H9 (cell line): ENCODE measurements at regions not wholly inside any gene's neighbourhood (a gene's known extent, or its start where the extent isn't known, plus 50 kb on each side); places are given as distances from the start of the nearest gene placed in this dataset.

Experiments
- DNase-seq: peaks from one replicate; pipeline ENCODE4 v3.0.0-alpha.2; 2017
- H2AFZ ChIP-seq: one replicate; pipeline ENCODE4 v1.6.1; 2013; ENCODE audit warnings: mild to moderate bottlenecking, low read length, control low read depth, moderate library complexity
- H2AK5ac ChIP-seq: 2 replicates; pipeline ENCODE4 v1.6.1; 2013; ENCODE audit warnings: low read length, control low read depth, mixed read lengths; ENCODE audit not compliant: insufficient read length
- H2BK120ac ChIP-seq: one replicate; pipeline ENCODE4 v1.6.1; 2013; ENCODE audit warnings: low read depth, mild to moderate bottlenecking, low read length, control low read depth, inconsistent platforms; ENCODE audit not compliant: poor library complexity, severe bottlenecking
- H2BK12ac ChIP-seq: 2 replicates; pipeline ENCODE4 v1.6.1; 2013; ENCODE audit warnings: low read length, control low read depth, mixed read lengths, low read depth; ENCODE audit not compliant: insufficient read length
- H2BK15ac ChIP-seq: 2 replicates; pipeline ENCODE4 v1.6.1; 2013; ENCODE audit warnings: low read depth, low read length, control low read depth
- H2BK20ac ChIP-seq: one replicate; pipeline ENCODE4 v1.6.1; 2013; ENCODE audit warnings: low read depth, mild to moderate bottlenecking, low read length, control low read depth, inconsistent platforms; ENCODE audit not compliant: poor library complexity, severe bottlenecking
- H2BK5ac ChIP-seq: 2 replicates; pipeline ENCODE4 v1.6.1; 2013; ENCODE audit warnings: low read length, control low read depth, mixed read lengths; ENCODE audit not compliant: insufficient read length
- H3K14ac ChIP-seq: 2 replicates; pipeline ENCODE4 v1.6.1; 2013; ENCODE audit warnings: low read length, control low read depth; ENCODE audit not compliant: insufficient read depth
- H3K18ac ChIP-seq: 2 replicates; pipeline ENCODE4 v1.6.1; 2013; ENCODE audit warnings: low read depth, mild to moderate bottlenecking, mixed read lengths, low read length, control low read depth; ENCODE audit not compliant: insufficient read length
- H3K23ac ChIP-seq: 2 replicates; pipeline ENCODE4 v1.6.1; 2013; ENCODE audit warnings: low read length, control low read depth, mixed read lengths, low read depth; ENCODE audit not compliant: insufficient read length
- H3K23me2 ChIP-seq: 2 replicates; pipeline ENCODE4 v1.6.1; 2013; ENCODE audit warnings: low read depth, mild to moderate bottlenecking, mixed read lengths, low read length, control low read depth; ENCODE audit not compliant: insufficient read length, poor library complexity, severe bottlenecking
- H3K27ac ChIP-seq: 2 replicates; pipeline ENCODE4 v1.5.1; 2013; ENCODE audit warnings: low read length, control low read depth, mixed read lengths, low read depth; ENCODE audit not compliant: insufficient read length
- H3K27me3 ChIP-seq: 2 replicates; pipeline ENCODE4 v1.6.1; 2013; ENCODE audit warnings: low read length, control low read depth, inconsistent platforms; ENCODE audit not compliant: insufficient read depth
- H3K4ac ChIP-seq: 2 replicates; pipeline ENCODE4 v1.6.1; 2013; ENCODE audit warnings: low read depth, mild to moderate bottlenecking, control low read depth, inconsistent platforms, low read length, moderate library complexity
- H3K4me1 ChIP-seq: 2 replicates; pipeline ENCODE4 v1.6.1; 2013; ENCODE audit warnings: low read length, control low read depth, inconsistent platforms; ENCODE audit not compliant: insufficient read depth
- H3K4me2 ChIP-seq: 2 replicates; pipeline ENCODE4 v1.6.1; 2013; ENCODE audit warnings: low read length, control low read depth, mixed read lengths; ENCODE audit not compliant: insufficient read length, insufficient read depth
- H3K56ac ChIP-seq: 2 replicates; pipeline ENCODE4 v1.6.1; 2013; ENCODE audit warnings: low read depth, mild to moderate bottlenecking, mixed read lengths, low read length, control low read depth; ENCODE audit not compliant: insufficient read length
- H3K79me1 ChIP-seq: 2 replicates; pipeline ENCODE4 v1.6.1; 2013; ENCODE audit warnings: low read depth, mild to moderate bottlenecking, moderate library complexity, low read length, control low read depth, inconsistent platforms; ENCODE audit not compliant: insufficient read depth, poor library complexity, severe bottlenecking
- H3K79me2 ChIP-seq: 2 replicates; pipeline ENCODE4 v1.6.1; 2013; ENCODE audit warnings: low read length, control low read depth, inconsistent platforms; ENCODE audit not compliant: insufficient read depth
- H3K9ac ChIP-seq: 2 replicates; pipeline ENCODE4 v1.6.1; 2013; ENCODE audit warnings: low read length, control low read depth, mixed read lengths; ENCODE audit not compliant: insufficient read length; ENCODE audit errors: extremely low read depth
- H3K9me3 ChIP-seq: one replicate; pipeline ENCODE4 v1.6.1; 2013; ENCODE audit warnings: low read depth, low read length, inconsistent platforms; ENCODE audit not compliant: control insufficient read depth
- H3T11ph ChIP-seq: one replicate; pipeline ENCODE4 v1.6.1; 2013; ENCODE audit warnings: mild to moderate bottlenecking, low read length, control low read depth, inconsistent platforms
- H4K20me1 ChIP-seq: one replicate; pipeline ENCODE4 v1.6.1; 2013; ENCODE audit not compliant: control insufficient read depth, insufficient read length, insufficient read depth
- H4K5ac ChIP-seq: 2 replicates; pipeline ENCODE4 v1.6.1; 2013; ENCODE audit warnings: low read depth, mild to moderate bottlenecking, mixed read lengths, low read length, control low read depth; ENCODE audit not compliant: insufficient read length
- H4K8ac ChIP-seq: replicated peaks from 2 replicates; pipeline ENCODE4 v1.6.1; 2013; ENCODE audit warnings: low read length, control low read depth, mixed read lengths, low read depth; ENCODE audit not compliant: insufficient read length
- H4K91ac ChIP-seq: 2 replicates; pipeline ENCODE4 v1.6.1; 2013; ENCODE audit warnings: low read depth, mild to moderate bottlenecking, moderate library complexity, mixed read lengths, low read length, control low read depth; ENCODE audit not compliant: insufficient read length
- H3K27ac Mint-ChIP-seq, 3 experiments: 2 replicates in 2 of 3; 3 replicates in 1 of 3; pipeline ENCODE4 v1.8.0; 2020 to 2021; ENCODE audit warnings: mixed read lengths in 3 of 3, mild to moderate bottlenecking in 1 of 3, moderate library complexity in 1 of 3
- H3K27me3 Mint-ChIP-seq: 2 replicates; pipeline ENCODE4 v1.8.0; 2021; ENCODE audit warnings: low read depth, mild to moderate bottlenecking, moderate library complexity, mixed read lengths
- H3K36me3 Mint-ChIP-seq, 3 experiments: 2 replicates in 2 of 3; 3 replicates in 1 of 3; pipeline ENCODE4 v1.8.0; 2020 to 2021; ENCODE audit warnings: low read depth in 3 of 3, mixed read lengths in 3 of 3; ENCODE audit not compliant: insufficient read depth in 1 of 3
- H3K4me1 Mint-ChIP-seq, 2 experiments: 2 replicates each; pipeline ENCODE4 v1.8.0; 2020; ENCODE audit warnings: mixed read lengths in 2 of 2
- H3K4me3 Mint-ChIP-seq, 2 experiments: 2 replicates in 1 of 2; 3 replicates in 1 of 2; pipeline ENCODE4 v1.8.0; 2020 to 2021; ENCODE audit warnings: mild to moderate bottlenecking in 2 of 2, mixed read lengths in 2 of 2, moderate library complexity in 1 of 2
- H3K9me3 Mint-ChIP-seq, 2 experiments: 2 replicates in 1 of 2; 3 replicates in 1 of 2; pipeline ENCODE4 v1.8.0; 2020; ENCODE audit warnings: mild to moderate bottlenecking in 2 of 2, mixed read lengths in 2 of 2, moderate library complexity in 1 of 2
- CTCF ChIP-seq: fragments of 200-600 bp; sonication (generic); conservative IDR thresholded peaks from 3 replicates; pipeline ENCODE4 v1.8.0; 2021; ENCODE audit warnings: antibody characterized with exemption, mild to moderate bottlenecking
- WGBS: extraction: QIAGEN DNeasy Blood & Tissue Kit; methylation state at CpG from one replicate; pipeline ENCODE4 v1.1.7; 2013; ENCODE audit warnings: missing lambda C conversion rate, low lambda C conversion rate, mixed read lengths; ENCODE audit not compliant: insufficient read length; ENCODE audit errors: extremely low coverage; 5-methylcytosine and 5-hydroxymethylcytosine counted together

- peak overlapping the region in 1 of 3 experiments; percentile 11; a peak in 2 of 7 replicates for H3K27ac Mint-ChIP-seq
- no peak overlapping the region for H3K4ac ChIP-seq
- H3K9ac ChIP-seq = no peak overlapping the region
- H3K18ac ChIP-seq = no peak overlapping the region
- no peaks in the 10 kb centered on the region for H3K79me2 ChIP-seq
- no peak overlapping the region for H2BK12ac ChIP-seq
- H3K36me3 Mint-ChIP-seq = no peaks in the 10 kb centered on the region
- no peak for DNase-seq
- H3K27ac ChIP-seq = no peak overlapping the region
- H3K4me3 Mint-ChIP-seq = no peak overlapping the region
- TF ChIP-seq CTCF = no peak
- no peak overlapping the region for H2AFZ ChIP-seq
- no peak overlapping the region for H3K56ac ChIP-seq
- no peak overlapping the region for H4K91ac ChIP-seq
- no peak overlapping the region for H3T11ph ChIP-seq
- H2BK120ac ChIP-seq = no peak overlapping the region
- no peak overlapping the region for H4K5ac ChIP-seq
- H3K9me3 ChIP-seq = no peaks in the 10 kb centered on the region
- H3K79me1 ChIP-seq = no peaks in the 10 kb centered on the region
- no peak overlapping the region for H2BK5ac ChIP-seq
- no peak overlapping the region for H3K23ac ChIP-seq
- no peak overlapping the region for H4K8ac ChIP-seq
- H2AK5ac ChIP-seq = no peak overlapping the region
- H3K4me1 Mint-ChIP-seq = peaks cover 8 to 21% of the 10 kb centered on the region in 2 experiments
- H3K4me1 ChIP-seq = no peaks in the 10 kb centered on the region
- H3K9me3 Mint-ChIP-seq = no peaks in the 10 kb centered on the region
- H2BK20ac ChIP-seq = no peak overlapping the region
- H3K14ac ChIP-seq = no peak overlapping the region
- no peaks in the 10 kb centered on the region for H3K23me2 ChIP-seq
- H4K20me1 ChIP-seq = no peaks in the 10 kb centered on the region
- no peaks in the 10 kb centered on the region; the same call in 1 of the 2 replicates for H3K27me3 Mint-ChIP-seq
- H2BK15ac ChIP-seq = no peak overlapping the region
- H3K4me2 ChIP-seq = no peak overlapping the region
- no CpG with 5 or more reads among the region's 18 CpGs for WGBS
- no peaks in the 10 kb centered on the region for H3K27me3 ChIP-seq
Observed at GRCh38 chr2:236718207-236718992, 148.8 kb downstream of the ACKR3 start.
